HUES48 (cell line): ENCODE measurements at regions not wholly inside any gene's neighbourhood (a gene's known extent, or its start where the extent isn't known, plus 50 kb on each side); places are given as distances from the start of the nearest gene placed in this dataset.

ENCODE experiments used
- H3K27ac ChIP-seq: one replicate; pipeline ENCODE4 v1.7.0; 2013; ENCODE audit warnings: low read depth, low read length, inconsistent platforms
- H3K27me3 ChIP-seq: 2 replicates; pipeline ENCODE4 v1.6.1; 2013; ENCODE audit warnings: mild to moderate bottlenecking, low read length; ENCODE audit not compliant: control insufficient read depth, insufficient read depth
- H3K36me3 ChIP-seq: 2 replicates; pipeline ENCODE4 v1.6.1; 2013; ENCODE audit warnings: low read length; ENCODE audit not compliant: control insufficient read depth, insufficient read depth
- H3K4me1 ChIP-seq: 2 replicates; pipeline ENCODE4 v1.6.1; 2013; ENCODE audit warnings: mild to moderate bottlenecking, low read length; ENCODE audit not compliant: control insufficient read depth, insufficient read depth
- H3K4me3 ChIP-seq: 2 replicates; pipeline ENCODE4 v1.5.1; 2013; ENCODE audit warnings: mild to moderate bottlenecking, low read depth, low read length
- H3K9ac ChIP-seq: 2 replicates; pipeline ENCODE4 v1.6.1; 2013; ENCODE audit warnings: mild to moderate bottlenecking, low read depth, low read length, moderate library complexity
- H3K9me3 ChIP-seq: 2 replicates; pipeline ENCODE4 v1.6.1; 2013; ENCODE audit warnings: low read length; ENCODE audit not compliant: control insufficient read depth, insufficient read depth

DNA sequence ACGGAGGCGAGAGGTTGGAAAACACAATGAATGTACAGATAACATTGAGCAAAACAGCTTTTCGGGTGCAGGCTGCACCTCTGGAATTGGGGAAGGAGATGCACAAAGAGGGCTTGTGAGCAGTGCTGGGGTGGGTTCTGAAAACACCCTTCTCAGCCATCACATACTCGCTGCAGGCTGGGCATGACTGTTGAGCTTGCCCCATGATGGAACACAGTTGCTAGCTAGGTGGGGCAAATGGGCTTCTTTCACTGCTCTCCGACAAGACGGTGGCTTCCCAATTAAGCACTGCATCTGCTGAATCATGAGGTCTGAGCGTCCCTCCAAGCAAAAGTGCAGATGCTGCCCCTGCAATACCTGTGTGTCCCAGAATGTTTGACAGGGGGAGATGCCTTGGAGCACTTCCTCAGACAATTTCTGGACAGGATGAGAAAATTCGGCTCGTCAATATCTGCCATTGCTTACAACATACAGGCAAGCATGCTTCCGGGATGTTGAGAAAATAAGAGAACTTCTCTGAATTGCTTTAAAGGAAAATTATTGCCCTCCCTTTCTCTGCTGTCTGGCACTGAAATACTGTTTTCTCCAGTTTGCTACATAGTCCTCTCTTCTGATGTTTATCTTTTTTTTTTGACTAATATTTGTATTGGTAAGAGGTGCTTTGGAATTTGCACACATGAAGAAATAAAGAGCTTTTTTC, 77.3 kb upstream of the SH3BP4 start:
- Histone ChIP-seq H3K27ac (no peak overlapping the region), H3K9me3 (0 out of 2 replicates have a peak, but pooled peaks cover 2% of the 10 kb centered on the region), H3K36me3 (no peaks in the 10 kb centered on the region), H3K9ac (no peak overlapping the region), H3K27me3 (no peaks in the 10 kb centered on the region), H3K4me3 (no peak overlapping the region), H3K4me1 (no peaks in the 10 kb centered on the region)

DNA sequence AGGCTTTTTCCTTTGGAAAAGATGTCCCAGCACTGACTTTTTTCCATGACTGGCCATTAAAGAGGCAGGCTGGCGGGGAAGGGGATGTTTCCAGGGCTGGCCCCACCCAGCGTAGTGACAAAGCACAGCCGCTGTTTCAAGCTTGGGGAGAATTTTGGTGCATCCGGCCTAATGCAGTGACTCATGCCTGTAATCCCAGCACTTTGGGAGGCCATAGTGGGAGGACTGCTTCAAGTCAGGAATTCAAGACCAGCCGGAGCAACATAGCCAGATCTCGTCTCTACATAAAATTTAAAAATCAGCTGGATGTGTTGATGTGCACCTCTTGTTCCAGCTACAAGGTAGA, 78.0 kb upstream of the SH3BP4 start:
- H3K27me3 ChIP-seq: no peaks in the 10 kb centered on the region
- H3K9ac ChIP-seq: no peak overlapping the region
- no peaks in the 10 kb centered on the region for H3K4me1 ChIP-seq
- H3K4me3 ChIP-seq: no peak overlapping the region
- H3K9me3 ChIP-seq: 0 out of 2 replicates have a peak, but pooled peaks cover 2% of the 10 kb centered on the region
- H3K27ac ChIP-seq: no peak overlapping the region
- no peaks in the 10 kb centered on the region for H3K36me3 ChIP-seq

DNA sequence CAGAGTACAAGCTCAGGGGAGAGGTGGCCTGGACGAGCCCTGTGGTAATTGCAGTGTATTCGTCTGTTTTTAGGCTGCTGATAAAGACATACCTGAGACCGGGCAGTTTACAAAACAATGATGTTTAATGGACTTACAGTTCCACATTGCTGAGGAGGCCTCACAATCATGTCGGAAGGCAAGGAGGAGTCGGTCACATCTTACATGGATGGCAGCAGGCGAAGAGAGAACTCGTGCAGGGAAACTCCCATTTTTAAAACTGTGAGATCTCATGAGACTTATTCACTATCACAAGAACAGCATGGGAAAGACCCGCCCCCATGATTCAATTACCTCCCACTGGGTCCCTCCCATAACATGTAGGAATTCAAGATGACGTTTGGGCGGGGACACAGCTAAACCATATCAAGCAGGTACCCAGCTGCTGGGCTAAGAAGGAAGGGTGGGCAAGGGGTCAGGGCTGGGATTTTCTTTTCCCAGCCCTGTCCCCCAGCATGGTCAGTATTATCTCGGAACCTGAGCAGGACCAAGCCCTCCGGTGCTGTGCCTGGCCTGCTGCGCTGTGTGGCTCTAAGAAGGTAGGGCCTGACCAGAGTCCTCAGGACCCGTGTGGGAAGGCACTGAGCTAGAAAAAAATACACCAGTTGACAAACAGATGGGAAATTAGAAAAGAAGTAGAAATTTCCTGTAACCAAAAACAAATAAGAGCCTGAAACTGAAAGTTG, 78.6 kb upstream of the SH3BP4 start:
- Histone ChIP-seq H3K27ac (no peak overlapping the region), H3K36me3 (no peaks in the 10 kb centered on the region)

DNA sequence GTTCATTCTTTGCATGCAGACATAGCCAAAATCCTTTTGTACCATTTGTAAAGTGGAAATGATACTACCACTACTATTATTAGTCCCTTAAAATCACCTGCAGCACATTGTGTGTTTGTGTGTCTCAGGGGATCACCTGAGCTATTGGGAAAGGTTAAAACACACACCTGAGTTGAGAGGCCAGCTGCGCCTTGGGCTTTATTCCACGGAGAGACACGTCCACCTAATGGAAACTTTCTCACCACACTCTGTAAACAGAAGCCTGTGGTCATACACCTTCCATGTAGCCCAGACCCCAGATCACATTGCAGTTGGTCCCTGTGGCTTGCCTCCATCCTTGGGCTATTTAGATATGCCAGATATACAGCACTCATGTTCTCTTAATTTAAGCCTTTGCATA, 81.8 kb upstream of the SH3BP4 start:
- H3K9ac ChIP-seq: no peak overlapping the region
- H3K27ac ChIP-seq: no peak overlapping the region
- H3K36me3 ChIP-seq: no peaks in the 10 kb centered on the region

More for the DNA sequence above, 78.6 kb upstream of the SH3BP4 start:
- no peaks in the 10 kb centered on the region for H3K27me3 ChIP-seq
- no peak overlapping the region for H3K9ac ChIP-seq
- no peaks in the 10 kb centered on the region for H3K4me1 ChIP-seq
- 0 out of 2 replicates have a peak, but pooled peaks cover 2% of the 10 kb centered on the region for H3K9me3 ChIP-seq
- no peak overlapping the region for H3K4me3 ChIP-seq

DNA sequence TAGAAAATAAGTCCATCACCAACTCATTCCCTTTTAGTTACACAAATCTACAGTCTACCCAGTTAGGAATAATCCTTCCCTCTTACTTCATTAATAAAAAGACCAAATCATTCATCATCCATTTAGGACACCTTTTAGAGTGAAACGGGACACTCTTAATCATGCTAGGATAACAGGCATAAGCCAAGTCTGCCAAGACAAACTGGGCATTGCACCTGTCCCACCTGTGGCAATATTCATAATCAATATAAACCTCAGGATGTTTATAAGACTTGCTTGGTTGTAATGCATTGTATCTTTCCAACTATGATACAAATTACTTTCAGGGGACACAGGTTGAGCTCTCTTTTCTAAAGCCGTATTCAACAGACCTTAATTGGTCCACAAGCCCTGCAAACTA, 82.7 kb upstream of the SH3BP4 start:
- Histone ChIP-seq H3K9me3 (no peaks in the 10 kb centered on the region), H3K9ac (no peak overlapping the region), H3K4me3 (no peak overlapping the region), H3K36me3 (no peaks in the 10 kb centered on the region), H3K27me3 (no peaks in the 10 kb centered on the region), H3K27ac (no peak overlapping the region), H3K4me1 (no peaks in the 10 kb centered on the region)

More for the DNA sequence above, 81.8 kb upstream of the SH3BP4 start:
- Histone ChIP-seq H3K4me3 (no peak overlapping the region), H3K4me1 (no peaks in the 10 kb centered on the region), H3K9me3 (no peaks in the 10 kb centered on the region), H3K27me3 (no peaks in the 10 kb centered on the region)

DNA sequence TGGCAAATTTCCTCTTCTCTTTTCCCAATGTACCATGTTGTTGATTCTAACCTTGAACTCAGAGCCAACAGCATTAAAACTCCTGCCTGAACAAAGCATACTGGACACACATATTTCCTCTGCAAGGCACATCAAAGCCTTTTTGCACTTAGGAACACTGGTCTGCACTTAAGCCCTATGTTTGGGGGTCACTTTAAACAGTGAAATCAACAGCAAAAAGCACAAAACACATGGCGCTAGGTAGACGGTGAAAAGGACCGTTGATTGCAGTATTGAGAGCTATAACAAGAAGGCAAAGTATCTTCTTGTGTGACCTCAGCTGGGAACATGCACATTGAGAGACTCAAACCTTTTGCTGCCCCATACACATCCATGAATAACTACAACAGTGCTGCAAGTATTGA, 83.9 kb upstream of the SH3BP4 start:
- no peak overlapping the region for H3K9ac ChIP-seq
- H3K4me3 ChIP-seq: no peak overlapping the region
- no peaks in the 10 kb centered on the region for H3K36me3 ChIP-seq
- H3K27me3 ChIP-seq: no peaks in the 10 kb centered on the region
- no peaks in the 10 kb centered on the region; the same call in 1 of the 2 replicates for H3K4me1 ChIP-seq
- no peak overlapping the region for H3K27ac ChIP-seq
- no peaks in the 10 kb centered on the region for H3K9me3 ChIP-seq

DNA sequence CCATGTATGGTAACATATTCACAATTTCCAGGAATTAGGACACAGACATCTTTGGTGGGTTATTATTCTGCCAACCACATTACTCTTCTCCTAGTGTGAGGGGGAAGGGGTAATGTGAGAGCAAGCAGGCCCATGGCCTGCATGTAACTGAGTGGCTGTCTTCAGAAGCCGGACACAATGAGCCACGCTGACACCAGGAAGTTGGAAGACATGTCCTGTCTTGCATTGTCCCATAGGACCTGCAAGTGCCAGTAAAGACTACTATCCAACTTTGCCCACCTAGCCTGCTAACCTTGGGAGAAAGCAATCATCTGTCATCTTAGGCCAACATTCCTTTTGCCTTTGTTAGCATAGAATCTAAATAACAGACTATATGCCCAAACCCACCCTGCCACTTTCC, 86.2 kb upstream of the SH3BP4 start:
- Histone ChIP-seq H3K9me3 (no peaks in the 10 kb centered on the region), H3K4me3 (no peak overlapping the region), H3K9ac (no peak overlapping the region), H3K36me3 (no peaks in the 10 kb centered on the region), H3K4me1 (no peaks in the 10 kb centered on the region; the same call in 1 of the 2 replicates), H3K27me3 (no peaks in the 10 kb centered on the region), H3K27ac (no peak overlapping the region)

DNA sequence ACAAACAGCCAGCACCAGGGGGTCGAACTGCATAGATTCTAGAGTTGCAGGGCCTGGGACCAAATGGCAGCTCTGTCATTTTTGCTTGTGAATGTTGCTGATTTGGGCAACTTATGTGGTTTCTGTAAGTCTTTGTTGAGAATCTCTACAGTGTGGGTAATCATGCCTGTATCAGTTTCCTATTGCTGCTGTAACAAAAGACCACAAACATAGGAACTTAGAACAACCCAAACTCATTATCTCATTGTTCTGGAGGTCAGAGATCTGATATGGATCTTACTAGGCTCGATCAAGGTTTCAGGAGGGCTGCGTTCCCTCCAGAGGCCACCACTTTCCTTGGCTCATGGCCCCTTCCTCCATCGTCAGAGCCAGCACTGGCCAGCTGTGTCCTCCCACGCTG, 86.8 kb upstream of the SH3BP4 start:
- Histone ChIP-seq H3K27me3 (no peaks in the 10 kb centered on the region), H3K36me3 (no peaks in the 10 kb centered on the region), H3K4me3 (no peak overlapping the region), H3K9ac (no peak overlapping the region), H3K27ac (no peak overlapping the region), H3K9me3 (no peaks in the 10 kb centered on the region), H3K4me1 (no peaks in the 10 kb centered on the region; the same call in 1 of the 2 replicates)

DNA sequence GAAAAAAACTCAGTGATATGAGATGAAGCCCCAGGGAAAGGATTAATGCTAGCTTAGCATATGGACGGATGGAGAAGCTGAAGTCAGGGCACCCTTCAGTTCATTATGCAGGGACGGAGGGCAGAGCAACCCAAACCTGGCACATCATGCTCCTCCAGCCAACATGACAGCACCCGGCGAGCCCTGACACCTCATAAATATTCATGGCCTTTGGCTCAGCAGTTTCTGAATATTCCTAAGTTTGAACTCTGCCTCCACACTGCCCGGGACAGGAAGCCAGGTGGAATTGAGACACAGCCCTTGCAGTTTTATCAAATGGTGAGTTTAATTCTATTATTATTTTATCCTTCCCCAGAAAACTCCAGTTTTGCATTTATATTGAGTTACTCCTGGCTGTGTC, 87.3 kb upstream of the SH3BP4 start:
- Histone ChIP-seq H3K27ac (no peak overlapping the region), H3K9ac (no peak overlapping the region), H3K4me3 (no peak overlapping the region), H3K36me3 (no peaks in the 10 kb centered on the region), H3K27me3 (no peaks in the 10 kb centered on the region), H3K4me1 (no peaks in the 10 kb centered on the region; the same call in 1 of the 2 replicates), H3K9me3 (no peaks in the 10 kb centered on the region)

DNA sequence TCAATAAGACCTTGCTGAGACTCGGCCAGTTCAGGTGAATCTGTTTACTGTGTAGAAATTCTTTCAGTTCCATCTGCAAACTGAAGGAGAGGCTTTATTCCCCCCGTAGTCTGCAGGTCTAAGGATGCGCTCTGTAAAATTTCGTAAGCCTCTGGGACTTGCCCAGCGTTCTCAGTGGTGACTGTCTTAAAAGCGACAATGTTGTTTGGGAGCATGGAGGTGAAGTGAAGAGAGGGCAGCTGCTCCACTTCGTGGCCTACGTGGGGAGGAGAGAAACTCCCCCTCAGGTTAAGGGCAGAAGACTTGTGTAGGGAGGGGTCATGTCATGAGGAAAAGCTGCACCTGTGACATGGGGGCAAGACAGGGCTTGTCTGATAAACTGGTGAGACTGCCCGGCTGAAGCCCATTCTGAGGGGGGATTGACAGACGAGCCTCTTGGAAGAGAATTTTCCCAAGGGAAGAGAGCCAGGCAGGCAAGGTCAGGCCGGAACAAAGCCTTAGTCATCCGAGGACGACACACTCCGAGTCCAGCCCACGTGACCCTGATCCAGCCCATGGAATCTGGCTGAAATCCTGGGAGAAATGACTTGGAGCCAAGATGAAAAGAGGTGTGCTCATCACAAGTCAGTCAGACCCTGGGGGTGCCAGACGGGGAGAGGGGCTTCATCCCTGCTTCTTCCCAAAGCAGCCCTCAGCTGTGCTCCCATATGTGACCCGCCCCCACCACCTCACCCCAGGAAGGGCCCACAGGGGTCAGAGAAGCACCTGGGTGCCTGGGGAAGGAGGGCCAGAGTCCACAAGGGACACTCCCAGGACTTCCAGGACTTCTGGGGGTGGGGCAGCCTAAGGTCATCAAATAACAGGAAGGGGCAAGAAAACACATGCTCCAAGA, 88.5 kb upstream of the SH3BP4 start:
- no peaks in the 10 kb centered on the region; the same call in 1 of the 2 replicates for H3K4me1 ChIP-seq
- no peak overlapping the region for H3K27ac ChIP-seq
- H3K36me3 ChIP-seq: no peaks in the 10 kb centered on the region
- H3K9ac ChIP-seq: no peak overlapping the region
- no peaks in the 10 kb centered on the region for H3K27me3 ChIP-seq
- no peak overlapping the region for H3K4me3 ChIP-seq
- H3K9me3 ChIP-seq: no peaks in the 10 kb centered on the region
